ENCODE measurements at regions not wholly inside any gene's neighbourhood (a gene's known extent, or its start where the extent isn't known, plus 50 kb on each side); places are given as distances from the start of the nearest gene placed in this dataset.
"Not testable (repeated sequence)": the region's sequence is repeated elsewhere in the genome, so short reads cannot be mapped to it uniquely, and the experiment has no call there.

GRCh38 chr5:92353107-92354030 lies 970.3 kb upstream of the ARRDC3 start:
- no peaks in the 10 kb centered on the region for H3K27me3 Mint-ChIP-seq (ENCODE audit: low read depth in 3 of 3)

DNA sequence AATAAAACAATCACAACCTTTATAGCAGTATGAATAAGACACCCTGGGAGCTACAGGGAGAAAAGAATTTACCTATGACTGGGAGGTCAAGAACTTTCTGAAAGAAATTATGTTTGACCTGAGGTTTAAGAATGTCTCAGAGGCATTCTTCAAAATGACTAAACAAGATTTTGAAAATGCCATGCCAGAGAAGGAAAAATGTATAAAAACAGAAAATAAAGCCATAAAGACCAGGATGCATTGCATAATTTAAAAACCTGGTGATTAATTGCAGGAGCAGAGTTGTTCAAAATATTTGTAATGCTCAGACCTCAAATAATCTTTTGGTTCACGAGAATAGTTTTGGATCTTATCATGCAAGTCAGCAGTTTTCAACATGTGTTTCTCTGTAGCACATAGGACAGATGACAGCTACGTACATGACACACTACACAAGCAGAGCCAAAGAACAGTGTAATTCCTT lies 954.7 kb upstream of the ARRDC3 start:
- Mint-ChIP-seq H3K4me3 (no peak overlapping the region), H3K9me3 (peaks cover 11 to 22% (median 19%) of the 10 kb centered on the region in 6 donors), H3K36me3 (no peaks in the 10 kb centered on the region), H3K27me3 (ENCODE audit: low read depth in 3 of 3) (peaks cover 0 to 3% (median 2%) of the 10 kb centered on the region in 3 donors), H3K27ac (no peak overlapping the region), H3K4me1 (no peaks in the 10 kb centered on the region)
- DNase-seq: no peak

More at GRCh38 chr5:92353107-92354030, 970.3 kb upstream of the ARRDC3 start:
- Mint-ChIP-seq H3K27ac (no peak overlapping the region), H3K4me1 (no peaks in the 10 kb centered on the region), H3K4me3 (no peak overlapping the region), H3K36me3 (peaks cover 0 to 2% (median 0%) of the 10 kb centered on the region in 3 donors), H3K9me3 (peaks cover 3 to 72% (median 41%) of the 10 kb centered on the region in 6 donors)
- DNase-seq: no peak

GRCh38 chr5:92332039-92332438 lies 948.9 kb upstream of the ARRDC3 start:
- H3K4me3 Mint-ChIP-seq: no peak overlapping the region
- H3K4me1 Mint-ChIP-seq: no peaks in the 10 kb centered on the region
- no peaks in the 10 kb centered on the region for H3K36me3 Mint-ChIP-seq
- peaks cover 0 to 3% (median 0%) of the 10 kb centered on the region in 3 donors for H3K27me3 Mint-ChIP-seq (ENCODE audit: low read depth in 3 of 3)
- no peak overlapping the region for H3K27ac Mint-ChIP-seq
- DNase-seq: no peak
- H3K9me3 Mint-ChIP-seq: peaks cover 2 to 29% (median 16%) of the 10 kb centered on the region in 6 donors

DNA sequence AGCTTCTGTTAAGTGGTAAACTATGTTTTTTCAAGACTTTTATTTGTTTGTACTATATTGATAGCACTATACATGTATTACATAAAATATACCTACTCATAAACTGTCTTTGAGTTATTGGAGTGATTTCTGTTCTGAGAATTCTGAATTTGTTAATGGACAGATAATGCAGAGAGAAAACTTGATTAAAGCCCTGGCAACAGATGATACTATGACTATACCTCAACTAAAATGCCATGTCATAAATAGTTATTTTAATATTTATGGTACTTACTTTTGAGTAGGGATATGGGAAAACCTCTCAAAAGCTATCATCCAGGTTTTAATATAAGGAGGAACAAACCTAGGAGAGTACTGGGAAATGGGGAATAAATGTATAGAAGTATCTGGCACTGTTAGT lies 947.2 kb upstream of the ARRDC3 start:
- Mint-ChIP-seq H3K27ac (no peak overlapping the region), H3K4me1 (no peaks in the 10 kb centered on the region), H3K4me3 (no peak overlapping the region)

GRCh38 chr5:92329759-92330158 lies 946.6 kb upstream of the ARRDC3 start:
- no peaks in the 10 kb centered on the region for H3K36me3 Mint-ChIP-seq
- no peak overlapping the region for H3K4me3 Mint-ChIP-seq
- no peaks in the 10 kb centered on the region for H3K4me1 Mint-ChIP-seq
- DNase-seq: no peak
- H3K27ac Mint-ChIP-seq: no peak overlapping the region
- peaks cover 0 to 26% (median 15%) of the 10 kb centered on the region in 6 donors for H3K9me3 Mint-ChIP-seq
- peaks cover 0 to 3% (median 0%) of the 10 kb centered on the region in 3 donors for H3K27me3 Mint-ChIP-seq (ENCODE audit: low read depth in 3 of 3)

More for the DNA sequence above, 947.2 kb upstream of the ARRDC3 start:
- no peaks in the 10 kb centered on the region for H3K36me3 Mint-ChIP-seq
- no peak for DNase-seq
- peaks cover 0 to 3% (median 0%) of the 10 kb centered on the region in 3 donors for H3K27me3 Mint-ChIP-seq (ENCODE audit: low read depth in 3 of 3)
- H3K9me3 Mint-ChIP-seq: peaks cover 0 to 24% (median 12%) of the 10 kb centered on the region in 6 donors

GRCh38 chr5:92328584-92329259 lies 945.6 kb upstream of the ARRDC3 start:
- no peak overlapping the region for H3K27ac Mint-ChIP-seq
- H3K27me3 Mint-ChIP-seq (ENCODE audit: low read depth in 3 of 3): peaks cover 0 to 1% (median 0%) of the 10 kb centered on the region in 3 donors
- no peak for DNase-seq
- H3K9me3 Mint-ChIP-seq: peaks cover 0 to 25% (median 15%) of the 10 kb centered on the region in 6 donors
- H3K36me3 Mint-ChIP-seq: no peaks in the 10 kb centered on the region
- no peaks in the 10 kb centered on the region for H3K4me1 Mint-ChIP-seq
- no peak overlapping the region for H3K4me3 Mint-ChIP-seq

DNA sequence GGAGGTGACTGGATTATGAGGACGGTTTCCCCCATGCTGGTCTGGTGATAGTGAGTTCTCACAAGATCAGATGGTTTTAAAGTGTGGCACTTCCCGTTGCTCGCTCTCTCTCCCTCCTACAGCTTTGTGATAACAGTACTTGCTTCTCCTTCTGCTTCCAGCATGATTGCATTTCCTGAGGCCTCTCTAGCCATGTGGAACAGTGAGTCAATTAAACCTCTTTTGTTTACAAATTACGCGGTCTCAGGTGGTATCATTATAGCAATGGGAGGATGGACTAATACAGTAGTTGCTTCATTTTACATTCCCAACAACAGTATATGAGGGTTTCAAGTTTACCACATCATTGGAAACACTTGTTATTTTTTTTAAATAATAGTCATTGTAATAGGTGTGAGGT lies 937.3 kb upstream of the ARRDC3 start:
- Mint-ChIP-seq H3K27ac (no peak overlapping the region), H3K27me3 (ENCODE audit: low read depth in 3 of 3) (peaks cover 0 to 2% (median 0%) of the 10 kb centered on the region in 3 donors), H3K9me3 (peaks cover 2 to 25% (median 8%) of the 10 kb centered on the region in 6 donors), H3K4me3 (no peak overlapping the region), H3K36me3 (no peaks in the 10 kb centered on the region), H3K4me1 (no peaks in the 10 kb centered on the region)
- no peak for DNase-seq

DNA sequence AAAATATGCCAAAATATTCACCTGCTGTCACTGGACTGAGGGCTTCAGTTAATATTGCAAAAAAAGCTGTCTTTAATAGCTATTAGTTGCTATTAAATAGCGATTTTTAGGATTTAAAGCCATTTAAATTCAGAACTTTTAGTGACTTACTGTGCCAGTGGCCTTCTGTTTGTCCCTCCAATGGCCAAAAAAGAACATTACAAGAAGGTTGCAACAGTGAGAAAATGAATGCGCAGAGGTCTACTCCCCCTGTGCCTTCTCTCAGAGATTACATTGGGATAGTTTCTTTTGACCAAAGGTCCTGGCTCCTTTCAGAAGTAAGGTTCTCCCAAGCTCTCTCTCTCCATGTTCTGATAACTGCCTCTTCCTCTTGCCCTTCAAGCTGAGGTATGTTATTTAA lies 930.3 kb upstream of the ARRDC3 start:
- Mint-ChIP-seq H3K9me3 (peaks cover 2 to 22% (median 5%) of the 10 kb centered on the region in 6 donors), H3K4me3 (no peak overlapping the region), H3K27ac (no peak overlapping the region), H3K36me3 (no peaks in the 10 kb centered on the region), H3K27me3 (ENCODE audit: low read depth in 3 of 3) (peaks cover 0 to 2% (median 2%) of the 10 kb centered on the region in 3 donors), H3K4me1 (no peaks in the 10 kb centered on the region)
- DNase-seq: no peak

DNA sequence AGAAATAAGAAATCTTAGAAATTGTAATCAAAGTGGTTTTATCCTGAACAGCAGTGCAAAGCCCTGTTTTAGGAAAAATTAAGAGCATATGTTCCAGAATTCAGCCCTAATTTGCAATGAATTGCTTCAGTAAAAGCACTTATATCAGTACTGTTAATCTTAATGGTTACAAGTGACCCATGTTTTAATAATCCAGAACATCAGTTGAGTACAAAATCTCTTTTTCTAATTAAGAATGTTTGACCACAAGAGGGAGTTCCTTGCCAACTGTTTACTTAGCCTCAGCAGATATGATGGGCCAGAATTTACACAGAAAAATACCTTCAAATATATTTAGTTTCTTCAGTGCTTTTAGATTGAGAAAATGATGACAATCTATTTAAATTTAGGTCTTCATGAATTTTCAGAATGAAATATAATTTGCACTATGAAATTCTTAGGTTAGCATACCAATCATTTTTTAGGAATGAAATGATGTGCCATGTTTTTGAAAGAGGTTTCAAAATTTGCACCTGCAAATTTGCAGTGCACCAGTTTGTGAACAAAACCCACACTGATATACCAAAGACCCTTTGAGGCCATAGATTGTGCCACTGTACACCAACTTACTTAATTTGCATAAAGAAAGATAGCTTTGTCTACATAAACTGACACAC lies 926.3 kb upstream of the ARRDC3 start:
- Mint-ChIP-seq H3K4me3 (no peak overlapping the region), H3K36me3 (no peaks in the 10 kb centered on the region), H3K27me3 (ENCODE audit: low read depth in 3 of 3) (peaks cover 0 to 2% (median 0%) of the 10 kb centered on the region in 3 donors), H3K9me3 (peaks cover 0 to 4% (median 3%) of the 10 kb centered on the region in 6 donors), H3K4me1 (no peaks in the 10 kb centered on the region), H3K27ac (no peak overlapping the region)
- DNase-seq: no peak

GRCh38 chr5:92308679-92309078 lies 925.6 kb upstream of the ARRDC3 start:
- peaks cover 0 to 2% (median 0%) of the 10 kb centered on the region in 3 donors for H3K27me3 Mint-ChIP-seq (ENCODE audit: low read depth in 3 of 3)
- H3K36me3 Mint-ChIP-seq: no peaks in the 10 kb centered on the region
- no peak for DNase-seq

DNA sequence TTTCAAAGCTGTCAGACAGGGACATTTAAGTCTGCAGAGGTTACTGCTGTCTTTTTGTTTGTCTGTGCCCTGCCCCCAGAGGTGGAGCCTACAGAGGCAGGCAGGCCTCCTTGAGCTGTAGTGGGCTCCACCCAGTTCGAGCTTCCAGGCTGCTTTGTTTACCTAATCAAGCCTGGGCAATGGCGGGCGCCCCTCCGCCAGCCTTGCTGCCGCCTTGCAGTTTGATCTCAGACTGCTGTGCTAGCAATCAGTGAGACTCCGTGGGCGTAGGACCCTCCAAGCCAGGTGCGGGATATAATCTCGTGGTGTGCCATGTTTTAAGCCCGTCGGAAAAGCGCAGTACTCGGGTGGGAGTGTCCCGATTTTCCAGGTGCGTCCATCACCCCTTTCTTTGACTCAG lies 919.2 kb upstream of the ARRDC3 start:
- not testable (repeated sequence) for H3K27ac Mint-ChIP-seq; H3K27me3 Mint-ChIP-seq (ENCODE audit: low read depth in 3 of 3); H3K36me3 Mint-ChIP-seq; H3K4me3 Mint-ChIP-seq; H3K4me1 Mint-ChIP-seq; DNase-seq
- peaks cover 2 to 11% (median 8%) of the 10 kb centered on the region in 6 donors for H3K9me3 Mint-ChIP-seq

More at GRCh38 chr5:92308679-92309078, 925.6 kb upstream of the ARRDC3 start:
- no peaks in the 10 kb centered on the region for H3K4me1 Mint-ChIP-seq
- H3K27ac Mint-ChIP-seq: no peak overlapping the region
- peaks cover 0 to 5% (median 3%) of the 10 kb centered on the region in 6 donors for H3K9me3 Mint-ChIP-seq
- H3K4me3 Mint-ChIP-seq: no peak overlapping the region

- no peaks in the 10 kb centered on the region for H3K4me1 Mint-ChIP-seq
- no peak for DNase-seq
- H3K27me3 Mint-ChIP-seq (ENCODE audit: low read depth in 3 of 3): peaks cover 0 to 2% (median 0%) of the 10 kb centered on the region in 3 donors
- H3K4me3 Mint-ChIP-seq: no peak overlapping the region
- H3K27ac Mint-ChIP-seq: no peak overlapping the region
- H3K36me3 Mint-ChIP-seq: no peaks in the 10 kb centered on the region
- peaks cover 11 to 43% (median 28%) of the 10 kb centered on the region in 6 donors for H3K9me3 Mint-ChIP-seq
Observed at GRCh38 chr5:92283521-92283920, 900.4 kb upstream of the ARRDC3 start.

- H3K27ac Mint-ChIP-seq; H3K36me3 Mint-ChIP-seq; H3K27me3 Mint-ChIP-seq (ENCODE audit: low read depth in 3 of 3); DNase-seq; H3K4me3 Mint-ChIP-seq; H3K4me1 Mint-ChIP-seq: not testable (repeated sequence)
- H3K9me3 Mint-ChIP-seq: peaks cover 8 to 45% (median 20%) of the 10 kb centered on the region in 6 donors
Observed at GRCh38 chr5:92271750-92272149, 888.6 kb upstream of the ARRDC3 start.

All from immature natural killer cell (primary cell).